ENCODE measurements at regions not wholly inside any gene's neighbourhood (a gene's known extent, or its start where the extent isn't known, plus 50 kb on each side); places are given as distances from the start of the nearest gene placed in this dataset.

- CTCF ChIA-PET: no interaction called here
- DNase-seq: no peak
- Mint-ChIP-seq H3K36me3 (ENCODE audit: insufficient read depth, unreplicated experiment) (no peaks in the 10 kb centered on the region), H3K9me3 (ENCODE audit: low read depth, unreplicated experiment) (no peaks in the 10 kb centered on the region), H3K27me3 (ENCODE audit: unreplicated experiment) (peaks cover 36% of the 10 kb centered on the region), H3K4me1 (ENCODE audit: low read depth, unreplicated experiment) (no peaks in the 10 kb centered on the region), H3K27ac (ENCODE audit: unreplicated experiment) (no peak overlapping the region), H3K4me3 (ENCODE audit: low read depth, unreplicated experiment) (no peak overlapping the region)
- intact Hi-C loops (cut with micrococcal nuclease; ENCODE audit: unreplicated experiment): no loop called here
- no TSS peak for BruUV-seq (replicated peaks)
- no peak for TF ChIP-seq CTCF (IDR thresholded peaks at IDR 0.05; ENCODE audit: unreplicated experiment)
Measured at GRCh38 chr5:123960526-123960925, 448.5 kb downstream of the CSNK1G3 start.

GRCh38 chr5:123951582-123951977, 439.6 kb downstream of the CSNK1G3 start:
- no TSS peak for BruUV-seq (replicated peaks)
- peak overlapping the region; percentile 16 for H3K4me3 Mint-ChIP-seq (ENCODE audit: low read depth, unreplicated experiment)
- peak; percentile 65 for DNase-seq

GRCh38 chr5:123950701-123951581, 439.0 kb downstream of the CSNK1G3 start:
- intact Hi-C loops (cut with micrococcal nuclease; ENCODE audit: unreplicated experiment): loop anchor here (5.0 to 10.0 kb wide), 2 partner anchors 704 to 791 kb away; no protein-coding TSS in a partner anchor
- CTCF ChIA-PET: no interaction called here
- no peaks in the 10 kb centered on the region for H3K9me3 Mint-ChIP-seq (ENCODE audit: low read depth, unreplicated experiment)
- peaks cover 36% of the 10 kb centered on the region for H3K27me3 Mint-ChIP-seq (ENCODE audit: unreplicated experiment)
- TF ChIP-seq CTCF (IDR thresholded peaks at IDR 0.05; ENCODE audit: unreplicated experiment): no peak
- DNase-seq: no peak
- no TSS peak for BruUV-seq (replicated peaks)
- H3K4me1 Mint-ChIP-seq (ENCODE audit: low read depth, unreplicated experiment): peaks cover 19% of the 10 kb centered on the region
- H3K4me3 Mint-ChIP-seq (ENCODE audit: low read depth, unreplicated experiment): peak overlapping the region; percentile 16
- no peak overlapping the region for H3K27ac Mint-ChIP-seq (ENCODE audit: unreplicated experiment)
- no peaks in the 10 kb centered on the region for H3K36me3 Mint-ChIP-seq (ENCODE audit: insufficient read depth, unreplicated experiment)

More at GRCh38 chr5:123951582-123951977, 439.6 kb downstream of the CSNK1G3 start:
- CTCF ChIA-PET: no interaction called here
- Mint-ChIP-seq H3K27me3 (ENCODE audit: unreplicated experiment) (peaks cover 36% of the 10 kb centered on the region), H3K9me3 (ENCODE audit: low read depth, unreplicated experiment) (no peaks in the 10 kb centered on the region), H3K27ac (ENCODE audit: unreplicated experiment) (no peak overlapping the region), H3K4me1 (ENCODE audit: low read depth, unreplicated experiment) (peaks cover 19% of the 10 kb centered on the region), H3K36me3 (ENCODE audit: insufficient read depth, unreplicated experiment) (no peaks in the 10 kb centered on the region)
- intact Hi-C loops (cut with micrococcal nuclease; ENCODE audit: unreplicated experiment): loop anchor here (5.0 to 10.0 kb wide), 2 partner anchors 703 to 791 kb away; no protein-coding TSS in a partner anchor
- no peak for TF ChIP-seq CTCF (IDR thresholded peaks at IDR 0.05; ENCODE audit: unreplicated experiment)

GRCh38 chr5:123949807-123950340, 437.9 kb downstream of the CSNK1G3 start:
- DNase-seq: no peak
- Mint-ChIP-seq H3K9me3 (ENCODE audit: low read depth, unreplicated experiment) (no peaks in the 10 kb centered on the region), H3K4me1 (ENCODE audit: low read depth, unreplicated experiment) (peaks cover 19% of the 10 kb centered on the region), H3K4me3 (ENCODE audit: low read depth, unreplicated experiment) (no peak overlapping the region), H3K27me3 (ENCODE audit: unreplicated experiment) (peaks cover 26% of the 10 kb centered on the region), H3K36me3 (ENCODE audit: insufficient read depth, unreplicated experiment) (no peaks in the 10 kb centered on the region), H3K27ac (ENCODE audit: unreplicated experiment) (no peak overlapping the region)
- CTCF ChIA-PET: no interaction called here
- intact Hi-C loops (cut with micrococcal nuclease; ENCODE audit: unreplicated experiment): loop anchor here (5.0 to 10.0 kb wide), 2 partner anchors 705 to 792 kb away; no protein-coding TSS in a partner anchor
- no TSS peak for BruUV-seq (replicated peaks)
- no peak for TF ChIP-seq CTCF (IDR thresholded peaks at IDR 0.05; ENCODE audit: unreplicated experiment)
